Loucy (cell line): ENCODE measurements at regions not wholly inside any gene's neighbourhood (a gene's known extent, or its start where the extent isn't known, plus 50 kb on each side); places are given as distances from the start of the nearest gene placed in this dataset.

Source experiments
- H2AFZ ChIP-seq: fragments of 200-600 bp; sonication (generic); 2 replicates; pipeline ENCODE4 v1.6.0; 2016; ENCODE audit warnings: antibody characterized with exemption, mild to moderate bottlenecking, low read length, moderate library complexity
- H3F3A ChIP-seq: fragments of 200-600 bp; 2 replicates; pipeline ENCODE4 v1.6.0; 2016; ENCODE audit warnings: antibody characterized with exemption, low read depth, mild to moderate bottlenecking
- H3K27me3 ChIP-seq: fragments of 200-600 bp; sonication (generic); 2 replicates; pipeline ENCODE4 v1.6.1; 2014; ENCODE audit warnings: low read length, mild to moderate bottlenecking; ENCODE audit not compliant: insufficient read depth, poor library complexity, severe bottlenecking
- H3K36me3 ChIP-seq: fragments of 200-600 bp; sonication (generic); 2 replicates; pipeline ENCODE4 v1.6.1; 2016; ENCODE audit warnings: low read length; ENCODE audit not compliant: insufficient read depth
- H3K4me1 ChIP-seq: fragments of 200-600 bp; sonication (generic); 2 replicates; pipeline ENCODE4 v1.5.1; 2014; ENCODE audit warnings: low read length, mild to moderate bottlenecking; ENCODE audit not compliant: insufficient read depth, poor library complexity, severe bottlenecking
- H3K4me2 ChIP-seq: fragments of 200-600 bp; sonication (generic); 2 replicates; pipeline ENCODE4 v1.6.0; 2014; ENCODE audit warnings: antibody characterized with exemption, low read length, low read depth, mild to moderate bottlenecking; ENCODE audit not compliant: poor library complexity, severe bottlenecking
- H3K4me3 ChIP-seq: fragments of 200-600 bp; sonication (generic); 2 replicates; pipeline ENCODE4 v1.5.1; 2014; ENCODE audit warnings: low read length, mild to moderate bottlenecking, mixed read lengths; ENCODE audit not compliant: poor library complexity, severe bottlenecking
- H3K79me2 ChIP-seq: fragments of 200-600 bp; sonication (generic); 2 replicates; pipeline ENCODE4 v1.6.1; 2014; ENCODE audit warnings: low read length; ENCODE audit not compliant: insufficient read depth
- H3K9ac ChIP-seq: fragments of 200-600 bp; sonication (generic); 2 replicates; pipeline ENCODE4 v1.6.0; 2014; ENCODE audit warnings: mild to moderate bottlenecking, low read depth, low read length, moderate library complexity; ENCODE audit not compliant: poor library complexity, severe bottlenecking
- H3K9me2 ChIP-seq: fragments of 200-600 bp; sonication (generic); replicated peaks from 2 replicates; pipeline ENCODE4 v1.6.1; 2016; ENCODE audit warnings: low read depth, low read length, mixed read lengths
- H3K9me3 ChIP-seq: fragments of 200-600 bp; sonication (generic); 2 replicates; pipeline ENCODE4 v1.6.1; 2014; ENCODE audit warnings: mild to moderate bottlenecking, antibody characterized with exemption, low read length, low read depth; ENCODE audit not compliant: insufficient read depth
- H4K20me1 ChIP-seq: fragments of 200-600 bp; sonication (generic); 2 replicates; pipeline ENCODE4 v1.6.0; 2014; ENCODE audit warnings: antibody characterized with exemption, low read length, mild to moderate bottlenecking; ENCODE audit not compliant: insufficient read depth, poor library complexity, severe bottlenecking
- CTCF ChIP-seq: fragments of 200-600 bp; sonication (generic); conservative IDR thresholded peaks from 2 replicates; pipeline ENCODE4 v1.5.1; 2014; ENCODE audit warnings: mild to moderate bottlenecking, antibody characterized with exemption, low read length
- EZH2phosphoT487 ChIP-seq: fragments of 200-600 bp; IDR thresholded peaks from 2 replicates; pipeline ENCODE4 v1.6.1; 2018; ENCODE audit warnings: antibody characterized with exemption, mild to moderate bottlenecking, moderate library complexity, borderline replicate concordance

DNA sequence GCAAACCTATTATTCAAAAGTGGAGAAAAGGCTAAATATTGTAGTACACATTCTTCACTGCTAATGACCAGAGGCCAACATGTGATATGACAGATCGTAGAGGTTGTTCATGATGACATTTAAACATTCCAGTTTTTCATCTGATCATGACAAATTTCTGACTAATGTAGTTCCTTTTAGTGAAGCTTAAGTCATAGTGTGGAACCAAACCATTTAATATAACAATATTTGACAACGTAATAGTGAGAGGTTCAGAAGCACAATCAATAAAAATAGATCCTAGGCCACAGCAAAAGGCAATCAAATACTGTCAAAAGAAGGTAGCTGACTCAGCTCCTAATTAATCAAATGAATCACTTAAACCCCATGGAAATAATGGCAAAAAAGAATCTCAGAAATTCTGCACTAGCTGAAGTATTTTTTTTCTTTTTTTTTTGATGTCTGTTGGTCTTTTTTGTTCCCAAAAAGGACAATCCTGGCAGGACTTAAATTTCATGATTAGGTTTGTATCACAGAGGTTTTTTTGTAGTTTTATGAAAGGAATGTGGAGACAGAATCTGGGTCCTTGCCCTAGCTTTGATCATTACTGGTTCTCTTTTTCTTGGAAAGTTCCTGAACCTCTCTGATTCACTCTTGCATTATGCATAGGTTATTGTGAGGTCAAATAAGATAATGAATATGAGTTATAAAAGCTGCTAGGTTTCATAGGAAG, 795.0 kb downstream of the DTWD2 start:
- Histone ChIP-seq H3K4me1 (no peaks in the 10 kb centered on the region), H3K9me3 (no peaks in the 10 kb centered on the region), H2AFZ (no peak overlapping the region), H3K27me3 (no peaks in the 10 kb centered on the region), H3F3A (no peaks in the 10 kb centered on the region), H3K4me2 (no peak overlapping the region), H3K4me3 (no peak overlapping the region), H4K20me1 (no peaks in the 10 kb centered on the region), H3K9me2 (no peaks in the 10 kb centered on the region), H3K79me2 (no peaks in the 10 kb centered on the region), H3K36me3 (no peaks in the 10 kb centered on the region), H3K9ac (no peak overlapping the region)
- TF ChIP-seq EZH2phosphoT487, result no peak
- no peak for TF ChIP-seq CTCF

- H3K9ac ChIP-seq, result no peak overlapping the region
- H3K79me2 ChIP-seq, result no peaks in the 10 kb centered on the region
- no peaks in the 10 kb centered on the region for H3K9me2 ChIP-seq
- no peak overlapping the region for H3K4me2 ChIP-seq
- H3F3A ChIP-seq, result no peaks in the 10 kb centered on the region
- no peaks in the 10 kb centered on the region for H3K27me3 ChIP-seq
- H3K9me3 ChIP-seq, result no peaks in the 10 kb centered on the region
- H2AFZ ChIP-seq, result no peak overlapping the region
- no peaks in the 10 kb centered on the region for H3K36me3 ChIP-seq
- no peaks in the 10 kb centered on the region for H3K4me1 ChIP-seq
- H4K20me1 ChIP-seq, result no peaks in the 10 kb centered on the region
- no peak for TF ChIP-seq CTCF
- TF ChIP-seq EZH2phosphoT487, result no peak
- H3K4me3 ChIP-seq, result no peak overlapping the region
Measured at GRCh38 chr5:118185018-118185417, 803.3 kb downstream of the DTWD2 start.

- H3F3A ChIP-seq, result no peaks in the 10 kb centered on the region
- H3K9me3 ChIP-seq, result no peaks in the 10 kb centered on the region
- no peaks in the 10 kb centered on the region for H3K79me2 ChIP-seq
- no peaks in the 10 kb centered on the region for H3K4me1 ChIP-seq
- no peak overlapping the region for H3K9ac ChIP-seq
- no peaks in the 10 kb centered on the region for H3K9me2 ChIP-seq
- H4K20me1 ChIP-seq, result no peaks in the 10 kb centered on the region
- no peak overlapping the region for H3K4me3 ChIP-seq
- TF ChIP-seq CTCF (no peak), EZH2phosphoT487 (no peak)
- no peak overlapping the region for H3K4me2 ChIP-seq
- H3K36me3 ChIP-seq, result no peaks in the 10 kb centered on the region
- no peak overlapping the region for H2AFZ ChIP-seq
- H3K27me3 ChIP-seq, result no peaks in the 10 kb centered on the region
Measured at GRCh38 chr5:118176146-118176545, 812.2 kb downstream of the DTWD2 start.
